ENCODE measurements at regions not wholly inside any gene's neighbourhood (a gene's known extent, or its start where the extent isn't known, plus 50 kb on each side); places are given as distances from the start of the nearest gene placed in this dataset.

GRCh38 chr4:13294961-13295605, 189.1 kb downstream of the RAB28 start:
- Histone ChIP-seq H3K4me1 (ENCODE audit: insufficient read depth, low read length, poor library complexity, severe bottlenecking) (no peaks in the 10 kb centered on the region), H3K9me3 (ENCODE audit: low read depth, low read length, poor library complexity, severe bottlenecking) (no peaks in the 10 kb centered on the region), H3K4me3 (ENCODE audit: low read depth, low read length, poor library complexity, severe bottlenecking) (no peak overlapping the region), H3K27ac (ENCODE audit: low read depth, low read length, poor library complexity, severe bottlenecking) (no peak overlapping the region), H3K36me3 (ENCODE audit: insufficient read depth, low read length, poor library complexity, severe bottlenecking) (no peaks in the 10 kb centered on the region), H3K27me3 (replicated peaks; ENCODE audit: insufficient read depth, low read depth, low read length, poor library complexity) (no peaks in the 10 kb centered on the region)
- BruUV-seq (replicated peaks): no TSS peak
- no peak for TF ChIP-seq EZH2 (IDR thresholded peaks at IDR 0.05; ENCODE audit: borderline replicate concordance, low read depth, low read length, poor library complexity, severe bottlenecking)
- TF ChIP-seq CTCF (conservative IDR thresholded peaks at IDR 0.05; ENCODE audit: low read depth, low read length): no peak
- ChIA-PET POLR2A (ENCODE audit: low non-redundant PET) (no interaction called here), CTCF (no interaction called here)
- intact Hi-C loops (cut with micrococcal nuclease; ENCODE audit: unreplicated experiment): no loop called here
- DNase-seq (ENCODE audit: low spot score): no peak

- H3K27ac ChIP-seq (ENCODE audit: low read depth, low read length, poor library complexity, severe bottlenecking): no peak overlapping the region
- no peaks in the 10 kb centered on the region for H3K27me3 ChIP-seq (replicated peaks; ENCODE audit: insufficient read depth, low read depth, low read length, poor library complexity)
- no peak for DNase-seq (ENCODE audit: low spot score)
- no TSS peak for BruUV-seq (replicated peaks)
- CTCF ChIA-PET: no interaction called here
- H3K4me3 ChIP-seq (ENCODE audit: low read depth, low read length, poor library complexity, severe bottlenecking): no peak overlapping the region
- H3K9me3 ChIP-seq (ENCODE audit: low read depth, low read length, poor library complexity, severe bottlenecking): no peaks in the 10 kb centered on the region
- no peaks in the 10 kb centered on the region for H3K36me3 ChIP-seq (ENCODE audit: insufficient read depth, low read length, poor library complexity, severe bottlenecking)
- H3K4me1 ChIP-seq (ENCODE audit: insufficient read depth, low read length, poor library complexity, severe bottlenecking): no peaks in the 10 kb centered on the region
- no peak for TF ChIP-seq CTCF (conservative IDR thresholded peaks at IDR 0.05; ENCODE audit: low read depth, low read length)
- no peak for TF ChIP-seq EZH2 (IDR thresholded peaks at IDR 0.05; ENCODE audit: borderline replicate concordance, low read depth, low read length, poor library complexity, severe bottlenecking)
- intact Hi-C loops (cut with micrococcal nuclease; ENCODE audit: unreplicated experiment): no loop called here
- POLR2A ChIA-PET (ENCODE audit: low non-redundant PET): no interaction called here
Measured at GRCh38 chr4:13292372-13292771, 191.8 kb downstream of the RAB28 start.

- no peak overlapping the region for H3K27ac ChIP-seq (ENCODE audit: low read depth, low read length, poor library complexity, severe bottlenecking)
- ChIA-PET POLR2A (ENCODE audit: low non-redundant PET) (no interaction called here), CTCF (no interaction called here)
- DNase-seq (ENCODE audit: low spot score): no peak
- no peak overlapping the region for H3K4me3 ChIP-seq (ENCODE audit: low read depth, low read length, poor library complexity, severe bottlenecking)
- intact Hi-C loops (cut with micrococcal nuclease; ENCODE audit: unreplicated experiment): no loop called here
- no peak for TF ChIP-seq CTCF (conservative IDR thresholded peaks at IDR 0.05; ENCODE audit: low read depth, low read length)
- TF ChIP-seq EZH2 (IDR thresholded peaks at IDR 0.05; ENCODE audit: borderline replicate concordance, low read depth, low read length, poor library complexity, severe bottlenecking): no peak
- H3K4me1 ChIP-seq (ENCODE audit: insufficient read depth, low read length, poor library complexity, severe bottlenecking): no peaks in the 10 kb centered on the region
- H3K27me3 ChIP-seq (replicated peaks; ENCODE audit: insufficient read depth, low read depth, low read length, poor library complexity): no peaks in the 10 kb centered on the region
- H3K9me3 ChIP-seq (ENCODE audit: low read depth, low read length, poor library complexity, severe bottlenecking): no peaks in the 10 kb centered on the region
- BruUV-seq (replicated peaks): no TSS peak
- H3K36me3 ChIP-seq (ENCODE audit: insufficient read depth, low read length, poor library complexity, severe bottlenecking): no peaks in the 10 kb centered on the region
Measured at GRCh38 chr4:13289391-13289790, 194.7 kb downstream of the RAB28 start.

All from A673 (cell line).